ENCODE measurements at regions not wholly inside any gene's neighbourhood (a gene's known extent, or its start where the extent isn't known, plus 50 kb on each side); places are given as distances from the start of the nearest gene placed in this dataset.
"Not testable (repeated sequence)": the region's sequence is repeated elsewhere in the genome, so short reads cannot be mapped to it uniquely, and the experiment has no call there.

- not testable (repeated sequence) for TF ChIP-seq CTCF, POLR2A, POLR2AphosphoS5 (IDR thresholded peaks at IDR 0.05)
Measured at GRCh38 chr13:65323192-65323591, 1906.9 kb downstream of the PCDH9 start.

Data from prostate gland (tissue), 2 donors.